ENCODE measurements at regions not wholly inside any gene's neighbourhood (a gene's known extent, or its start where the extent isn't known, plus 50 kb on each side); places are given as distances from the start of the nearest gene placed in this dataset.

- TF ChIP-seq CTCF (conservative IDR thresholded peaks at IDR 0.05 in 1 of 2, IDR thresholded peaks at IDR 0.05 in 1 of 2; ENCODE audit: low read depth in 1 of 2, low read length in 2 of 2) (no peak), EZH2 (IDR thresholded peaks at IDR 0.05; ENCODE audit: low read length, missing control alignments) (no peak)
Observed at GRCh38 chr5:23579566-23579965, 72.2 kb downstream of the PRDM9 start.

Measured in fibroblast of lung (primary cell).